CMK (cell line): ENCODE measurements at regions not wholly inside any gene's neighbourhood (a gene's known extent, or its start where the extent isn't known, plus 50 kb on each side); places are given as distances from the start of the nearest gene placed in this dataset.

Experiments used
- DNase-seq: peaks from one replicate; pipeline ENCODE4 v3.0.0-alpha.2; 2010; ENCODE audit warnings: low read depth

- DNase-seq: no peak
These were observed 269.5 kb downstream of the MAP2K4 start for GRCh38 chr17:12290207-12290606.

- DNase-seq: no peak
These were observed 275.5 kb downstream of the MAP2K4 start for GRCh38 chr17:12296209-12296625.

GRCh38 chr17:12301551-12301950 is 280.9 kb downstream of the MAP2K4 start:
- no peak for DNase-seq

- no peak for DNase-seq
These were observed 282.0 kb downstream of the MAP2K4 start for GRCh38 chr17:12302711-12303110.

GRCh38 chr17:12310811-12311210 is 290.1 kb downstream of the MAP2K4 start:
- no peak for DNase-seq

- DNase-seq: no peak
These were observed 292.0 kb downstream of the MAP2K4 start for GRCh38 chr17:12312692-12313091.

GRCh38 chr17:12313786-12314185 is 293.1 kb downstream of the MAP2K4 start:
- no peak for DNase-seq

- no peak for DNase-seq
These were observed 295.3 kb downstream of the MAP2K4 start for GRCh38 chr17:12316021-12316420.

GRCh38 chr17:12318571-12319266 is 298.0 kb downstream of the MAP2K4 start:
- DNase-seq: no peak

GRCh38 chr17:12320286-12320685 is 299.6 kb downstream of the MAP2K4 start:
- no peak for DNase-seq

GRCh38 chr17:12328204-12328603 is 307.5 kb downstream of the MAP2K4 start:
- DNase-seq: no peak

GRCh38 chr17:12330456-12330855 is 309.8 kb downstream of the MAP2K4 start:
- no peak for DNase-seq

- DNase-seq: no peak
These were observed 320.7 kb downstream of the MAP2K4 start for GRCh38 chr17:12341328-12341727.

- DNase-seq: no peak
These were observed 321.5 kb downstream of the MAP2K4 start for GRCh38 chr17:12342161-12342560.

- DNase-seq: no peak
These were observed 322.1 kb downstream of the MAP2K4 start for GRCh38 chr17:12342609-12343435.

GRCh38 chr17:12348476-12348875 is 317.2 kb upstream of the MYOCD start:
- DNase-seq: no peak

GRCh38 chr17:12349297-12349696 is 316.4 kb upstream of the MYOCD start:
- no peak for DNase-seq

GRCh38 chr17:12352127-12352526 is 313.6 kb upstream of the MYOCD start:
- DNase-seq: no peak

GRCh38 chr17:12357600-12357999 is 308.1 kb upstream of the MYOCD start:
- no peak for DNase-seq

GRCh38 chr17:12358477-12358876 is 307.2 kb upstream of the MYOCD start:
- DNase-seq: no peak

- DNase-seq: no peak
These were observed 302.7 kb upstream of the MYOCD start for GRCh38 chr17:12362853-12363455.

- DNase-seq: no peak
These were observed 299.9 kb upstream of the MYOCD start for GRCh38 chr17:12365805-12366204.

GRCh38 chr17:12369065-12369464 is 296.6 kb upstream of the MYOCD start:
- DNase-seq: no peak
